Mammary epithelial cell (primary cell): ENCODE measurements at regions not wholly inside any gene's neighbourhood (a gene's known extent, or its start where the extent isn't known, plus 50 kb on each side); places are given as distances from the start of the nearest gene placed in this dataset.

Experiments
- CTCF ChIP-seq, 2 donors: IDR thresholded peaks in 1 of 2; conservative IDR thresholded peaks in 1 of 2; 2 replicates each; pipeline ENCODE4 v1.5.1; 2011 to 2012; ENCODE audit warnings: inconsistent platforms in 2 of 2, low read length in 2 of 2, mild to moderate bottlenecking in 2 of 2, control low read depth in 1 of 2, low read depth in 1 of 2; ENCODE audit not compliant: insufficient read depth in 1 of 2; ENCODE audit errors: extremely low read depth in 1 of 2
- EZH2 ChIP-seq: IDR thresholded peaks from 2 replicates; pipeline ENCODE4 v1.6.1; 2012; ENCODE audit warnings: low read length, inconsistent platforms, borderline replicate concordance

GRCh38 chr12:82299319-82300025 lies 58.7 kb downstream of the CCDC59 start:
- TF ChIP-seq CTCF (conservative IDR thresholded peaks at IDR 0.05 in 1 of 2, IDR thresholded peaks at IDR 0.05 in 1 of 2; ENCODE audit: extremely low read depth in 1 of 2, insufficient read depth in 1 of 2, low read depth in 1 of 2, low read length in 2 of 2) = no peak
- no peak for TF ChIP-seq EZH2
